ENCODE measurements at regions not wholly inside any gene's neighbourhood (a gene's known extent, or its start where the extent isn't known, plus 50 kb on each side); places are given as distances from the start of the nearest gene placed in this dataset.

GRCh38 chr5:114644576-114644975 is 282.7 kb downstream of the KCNN2 start:
- TF ChIP-seq CTCF (IDR thresholded peaks at IDR 0.05 in 8 of 11, conservative IDR thresholded peaks at IDR 0.05 in 3 of 11) (no peak), POLR2A (IDR thresholded peaks at IDR 0.05) (no peak)
